Thyroid gland (tissue), 4 donors: ENCODE measurements at regions not wholly inside any gene's neighbourhood (a gene's known extent, or its start where the extent isn't known, plus 50 kb on each side); places are given as distances from the start of the nearest gene placed in this dataset.
"Not testable (repeated sequence)": the region's sequence is repeated elsewhere in the genome, so short reads cannot be mapped to it uniquely, and the experiment has no call there.

Source experiments
- DNase-seq, 2 donors: peaks; one replicate each; pipeline ENCODE4 v3.0.0-alpha.2; 2019
- H3K27ac ChIP-seq, 3 donors: fragments of 200-600 bp; sonication (generic); 1 replicate in 2 of 3; 2 replicates in 1 of 3; pipeline ENCODE4 v1.5.1; 2016 to 2019; ENCODE audit warnings: mild to moderate bottlenecking in 1 of 3, moderate library complexity in 1 of 3
- H3K27me3 ChIP-seq: fragments of 200-600 bp; sonication (generic); one replicate; pipeline ENCODE4 v1.5.1; 2019
- H3K36me3 ChIP-seq, 2 donors: fragments of 200-600 bp; sonication (generic); one replicate each; pipeline ENCODE4 v1.5.1; 2016 to 2019
- H3K4me1 ChIP-seq, 2 donors: fragments of 200-600 bp; sonication (generic); one replicate each; pipeline ENCODE4 v1.5.1; 2017 to 2019
- H3K4me3 ChIP-seq, 3 donors: fragments of 200-600 bp; sonication (generic); replicated peaks in 1 of 3; 1 replicate in 2 of 3; 2 replicates in 1 of 3; pipeline ENCODE4 v1.5.1; 2016; ENCODE audit warnings: mild to moderate bottlenecking in 1 of 3
- H3K9me3 ChIP-seq: fragments of 200-600 bp; sonication (generic); one replicate; pipeline ENCODE4 v1.5.1; 2017
- POLR2A ChIP-seq, 2 donors: fragments of 450-650 bp; IDR thresholded peaks; one replicate each; pipeline ENCODE4 v1.6.1; 2017; ENCODE audit warnings: antibody characterized with exemption in 2 of 2, mild to moderate bottlenecking in 2 of 2, moderate library complexity in 1 of 2
- WGBS, 2 donors: methylation state at CpG; one replicate each; pipeline ENCODE4 v1.1.5; 2017; 5-methylcytosine and 5-hydroxymethylcytosine counted together
- intact Hi-C: fragments of 100-400 bp; cut with DNase I; formaldehyde crosslinking; loops from one replicate; pipeline ENCODE4 v1.15.1; 2023
- TF ChIP-seq, protein P1 (sequence below), 6 experiments: fragments of 200-600 bp in 3 of 6; fragments of 450-650 bp in 3 of 6; sonication (generic) in 3 of 6; IDR thresholded peaks; one replicate each; pipeline ENCODE4 v1.5.1; 2016 to 2019; ENCODE audit warnings: antibody characterized with exemption in 6 of 6, mild to moderate bottlenecking in 2 of 6, inconsistent platforms in 1 of 6, moderate library complexity in 1 of 6

GRCh38 chr9:89685698-89686097 lies 80.9 kb downstream of the GADD45G start:
- H3K27ac ChIP-seq = no peak overlapping the region
- intact Hi-C loops = no loop called here

GRCh38 chr9:89686126-89686525 lies 81.3 kb downstream of the GADD45G start:
- intact Hi-C loops = no loop called here
- TF ChIP-seq, protein P1, sequence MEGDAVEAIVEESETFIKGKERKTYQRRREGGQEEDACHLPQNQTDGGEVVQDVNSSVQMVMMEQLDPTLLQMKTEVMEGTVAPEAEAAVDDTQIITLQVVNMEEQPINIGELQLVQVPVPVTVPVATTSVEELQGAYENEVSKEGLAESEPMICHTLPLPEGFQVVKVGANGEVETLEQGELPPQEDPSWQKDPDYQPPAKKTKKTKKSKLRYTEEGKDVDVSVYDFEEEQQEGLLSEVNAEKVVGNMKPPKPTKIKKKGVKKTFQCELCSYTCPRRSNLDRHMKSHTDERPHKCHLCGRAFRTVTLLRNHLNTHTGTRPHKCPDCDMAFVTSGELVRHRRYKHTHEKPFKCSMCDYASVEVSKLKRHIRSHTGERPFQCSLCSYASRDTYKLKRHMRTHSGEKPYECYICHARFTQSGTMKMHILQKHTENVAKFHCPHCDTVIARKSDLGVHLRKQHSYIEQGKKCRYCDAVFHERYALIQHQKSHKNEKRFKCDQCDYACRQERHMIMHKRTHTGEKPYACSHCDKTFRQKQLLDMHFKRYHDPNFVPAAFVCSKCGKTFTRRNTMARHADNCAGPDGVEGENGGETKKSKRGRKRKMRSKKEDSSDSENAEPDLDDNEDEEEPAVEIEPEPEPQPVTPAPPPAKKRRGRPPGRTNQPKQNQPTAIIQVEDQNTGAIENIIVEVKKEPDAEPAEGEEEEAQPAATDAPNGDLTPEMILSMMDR (IDR thresholded peaks at IDR 0.05) = no peak
- no peak for TF ChIP-seq POLR2A (IDR thresholded peaks at IDR 0.05)
- Histone ChIP-seq H3K27ac (no peak overlapping the region), H3K9me3 (no peaks in the 10 kb centered on the region), H3K27me3 (no peaks in the 10 kb centered on the region), H3K36me3 (no peaks in the 10 kb centered on the region), H3K4me3 (no peak overlapping the region), H3K4me1 (peaks cover 0 to 7% of the 10 kb centered on the region in 2 donors)
- WGBS, 2 donors = 75 to 86% methylated on average over 5 of the region's 5 CpGs
- no peak for DNase-seq

More at GRCh38 chr9:89685698-89686097, 80.9 kb downstream of the GADD45G start:
- no peak for DNase-seq
- Histone ChIP-seq H3K4me3 (no peak overlapping the region), H3K4me1 (peaks cover 0 to 7% of the 10 kb centered on the region in 2 donors), H3K9me3 (no peaks in the 10 kb centered on the region), H3K27me3 (no peaks in the 10 kb centered on the region), H3K36me3 (no peaks in the 10 kb centered on the region)
- WGBS, 2 donors = 91 to 94% methylated on average over 9 of the region's 9 CpGs
- TF ChIP-seq POLR2A (IDR thresholded peaks at IDR 0.05) = no peak
- TF ChIP-seq, protein P1 (IDR thresholded peaks at IDR 0.05) = no peak

DNA sequence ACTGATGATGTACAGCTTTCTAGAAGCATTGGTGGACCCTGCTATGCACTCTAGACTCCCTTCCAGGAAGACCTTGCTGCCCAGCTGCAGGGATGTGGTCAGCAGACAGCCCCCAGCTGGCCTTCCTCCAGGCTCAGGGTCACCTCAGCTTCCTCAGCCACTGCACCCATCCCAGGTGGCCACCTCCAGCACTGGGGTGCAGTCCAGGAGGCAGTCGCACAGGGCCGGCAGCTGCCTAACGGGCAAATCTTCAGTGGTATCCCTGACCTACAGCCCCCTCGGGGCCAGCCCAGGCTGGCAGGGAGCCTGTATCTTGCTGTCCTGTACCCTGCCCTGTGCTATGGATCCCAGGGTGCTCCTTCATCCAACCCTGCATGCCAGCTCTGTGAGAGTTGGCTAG lies 81.8 kb downstream of the GADD45G start:
- H3K27ac ChIP-seq = no peak overlapping the region
- no peak for DNase-seq
- 88 to 100% methylated on average over 2 to 3 of the region's 4 CpGs for WGBS, 2 donors
- no peaks in the 10 kb centered on the region for H3K9me3 ChIP-seq
- intact Hi-C loops = no loop called here
- peaks cover 0 to 7% of the 10 kb centered on the region in 2 donors for H3K4me1 ChIP-seq
- no peaks in the 10 kb centered on the region for H3K36me3 ChIP-seq
- TF ChIP-seq POLR2A (IDR thresholded peaks at IDR 0.05) = no peak
- TF ChIP-seq, protein P1 (IDR thresholded peaks at IDR 0.05) = no peak
- H3K27me3 ChIP-seq = no peaks in the 10 kb centered on the region
- H3K4me3 ChIP-seq = no peak overlapping the region

DNA sequence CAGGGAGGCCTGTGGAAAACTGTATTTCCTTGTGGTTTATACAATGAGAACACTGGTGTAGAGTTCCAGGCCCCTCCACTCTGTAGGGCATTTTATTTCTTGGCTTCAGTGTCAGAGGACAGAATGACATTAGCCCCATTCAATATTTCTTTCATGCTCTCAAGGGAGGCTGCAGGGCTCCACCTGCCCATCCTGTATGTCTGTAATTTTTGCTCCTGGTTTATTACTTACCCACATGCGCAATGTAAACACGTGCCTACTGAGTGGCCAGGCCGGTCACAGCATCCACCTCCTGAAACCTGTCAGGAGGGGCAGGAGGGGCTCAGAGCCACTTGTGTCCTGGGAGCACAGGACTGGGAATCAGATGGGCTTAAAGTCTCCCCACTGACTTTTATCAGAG lies 82.4 kb downstream of the GADD45G start:
- DNase-seq = no peak
- Histone ChIP-seq H3K4me1 (peaks cover 0 to 7% of the 10 kb centered on the region in 2 donors), H3K36me3 (no peaks in the 10 kb centered on the region), H3K27me3 (no peaks in the 10 kb centered on the region), H3K27ac (no peak overlapping the region), H3K9me3 (no peaks in the 10 kb centered on the region), H3K4me3 (no peak overlapping the region)
- 74 to 89% methylated on average over 3 of the region's 3 CpGs for WGBS, 2 donors
- intact Hi-C loops = no loop called here
- TF ChIP-seq POLR2A (IDR thresholded peaks at IDR 0.05) = no peak
- TF ChIP-seq, protein P1 (IDR thresholded peaks at IDR 0.05) = no peak

- Histone ChIP-seq H3K9me3 (no peaks in the 10 kb centered on the region), H3K27me3 (no peaks in the 10 kb centered on the region), H3K36me3 (no peaks in the 10 kb centered on the region), H3K27ac (no peak overlapping the region), H3K4me3 (no peak overlapping the region), H3K4me1 (peaks cover 0 to 7% of the 10 kb centered on the region in 2 donors)
- intact Hi-C loops = no loop called here
- 95 to 98% methylated on average over 6 of the region's 6 CpGs for WGBS, 2 donors
- DNase-seq = no peak
- TF ChIP-seq, protein P1 (IDR thresholded peaks at IDR 0.05) = no peak
- no peak for TF ChIP-seq POLR2A (IDR thresholded peaks at IDR 0.05)
Measured at GRCh38 chr9:89687848-89688247, 83.0 kb downstream of the GADD45G start.

- H3K9me3 ChIP-seq, intact Hi-C loops: not testable (repeated sequence)
Measured at GRCh38 chr9:89689321-89689720, 84.5 kb downstream of the GADD45G start.

More at GRCh38 chr9:89689321-89689720, 84.5 kb downstream of the GADD45G start:
- DNase-seq, H3K4me1 ChIP-seq, H3K4me3 ChIP-seq, H3K27ac ChIP-seq, H3K36me3 ChIP-seq, H3K27me3 ChIP-seq: not testable (repeated sequence)
- WGBS, 2 donors = 87 to 93% methylated on average over 5 of the region's 5 CpGs
